ENCODE measurements at regions not wholly inside any gene's neighbourhood (a gene's known extent, or its start where the extent isn't known, plus 50 kb on each side); places are given as distances from the start of the nearest gene placed in this dataset.

- Histone ChIP-seq H3K27me3 (ENCODE audit: insufficient read depth, insufficient read length) (no peaks in the 10 kb centered on the region), H3K4me3 (ENCODE audit: insufficient read length, low read depth) (no peak overlapping the region), H3K9ac (ENCODE audit: insufficient read length, low read depth) (no peak overlapping the region), H3K36me3 (ENCODE audit: insufficient read depth, insufficient read length, low read length) (no peaks in the 10 kb centered on the region), H3K4me1 (ENCODE audit: insufficient read depth, insufficient read length) (no peaks in the 10 kb centered on the region), H3K9me3 (ENCODE audit: insufficient read depth, low read length) (no peaks in the 10 kb centered on the region)
- DNase-seq (ENCODE audit: low read depth, low spot score) = no peak
- no peak for TF ChIP-seq ZNF274 (IDR thresholded peaks at IDR 0.05; ENCODE audit: low read depth, low read length)
- TF ChIP-seq YY1 (IDR thresholded peaks at IDR 0.05; ENCODE audit: insufficient read depth, insufficient read length) = no peak
- no peak for TF ChIP-seq SUZ12 (IDR thresholded peaks at IDR 0.05; ENCODE audit: extremely low read depth, insufficient read depth, insufficient read length)
These were observed 120.8 kb upstream of the SEC61G start for GRCh38 chr7:54879776-54880175.

GRCh38 chr7:54880326-54880989, 121.4 kb upstream of the SEC61G start:
- no peak overlapping the region for H3K4me3 ChIP-seq (ENCODE audit: insufficient read length, low read depth)
- H3K9me3 ChIP-seq (ENCODE audit: insufficient read depth, low read length) = no peaks in the 10 kb centered on the region
- TF ChIP-seq YY1 (IDR thresholded peaks at IDR 0.05; ENCODE audit: insufficient read depth, insufficient read length) = no peak
- no peak for TF ChIP-seq ZNF274 (IDR thresholded peaks at IDR 0.05; ENCODE audit: low read depth, low read length)
- TF ChIP-seq SUZ12 (IDR thresholded peaks at IDR 0.05; ENCODE audit: extremely low read depth, insufficient read depth, insufficient read length) = no peak
- H3K27me3 ChIP-seq (ENCODE audit: insufficient read depth, insufficient read length) = no peaks in the 10 kb centered on the region
- no peaks in the 10 kb centered on the region for H3K36me3 ChIP-seq (ENCODE audit: insufficient read depth, insufficient read length, low read length)
- no peak for DNase-seq (ENCODE audit: low read depth, low spot score)
- no peak overlapping the region for H3K9ac ChIP-seq (ENCODE audit: insufficient read length, low read depth)
- no peaks in the 10 kb centered on the region for H3K4me1 ChIP-seq (ENCODE audit: insufficient read depth, insufficient read length)

GRCh38 chr7:54881816-54882520, 123.0 kb upstream of the SEC61G start:
- H3K27me3 ChIP-seq (ENCODE audit: insufficient read depth, insufficient read length) = no peaks in the 10 kb centered on the region
- TF ChIP-seq ZNF274 (IDR thresholded peaks at IDR 0.05; ENCODE audit: low read depth, low read length) (no peak), YY1 (IDR thresholded peaks at IDR 0.05; ENCODE audit: insufficient read depth, insufficient read length) (no peak), SUZ12 (IDR thresholded peaks at IDR 0.05; ENCODE audit: extremely low read depth, insufficient read depth, insufficient read length) (no peak)
- H3K9ac ChIP-seq (ENCODE audit: insufficient read length, low read depth) = no peak overlapping the region
- no peaks in the 10 kb centered on the region for H3K36me3 ChIP-seq (ENCODE audit: insufficient read depth, insufficient read length, low read length)
- no peaks in the 10 kb centered on the region for H3K4me1 ChIP-seq (ENCODE audit: insufficient read depth, insufficient read length)
- no peak overlapping the region for H3K4me3 ChIP-seq (ENCODE audit: insufficient read length, low read depth)
- no peak for DNase-seq (ENCODE audit: low read depth, low spot score)
- no peaks in the 10 kb centered on the region for H3K9me3 ChIP-seq (ENCODE audit: insufficient read depth, low read length)

- no peak for TF ChIP-seq SUZ12 (IDR thresholded peaks at IDR 0.05; ENCODE audit: extremely low read depth, insufficient read depth, insufficient read length)
- TF ChIP-seq YY1 (IDR thresholded peaks at IDR 0.05; ENCODE audit: insufficient read depth, insufficient read length) = no peak
- no peak overlapping the region for H3K4me3 ChIP-seq (ENCODE audit: insufficient read length, low read depth)
- no peaks in the 10 kb centered on the region for H3K9me3 ChIP-seq (ENCODE audit: insufficient read depth, low read length)
- DNase-seq (ENCODE audit: low read depth, low spot score) = no peak
- H3K36me3 ChIP-seq (ENCODE audit: insufficient read depth, insufficient read length, low read length) = no peaks in the 10 kb centered on the region
- H3K4me1 ChIP-seq (ENCODE audit: insufficient read depth, insufficient read length) = no peaks in the 10 kb centered on the region
- H3K27me3 ChIP-seq (ENCODE audit: insufficient read depth, insufficient read length) = peaks cover under 1% of the 10 kb centered on the region
- H3K9ac ChIP-seq (ENCODE audit: insufficient read length, low read depth) = no peak overlapping the region
These were observed 123.7 kb upstream of the SEC61G start for GRCh38 chr7:54882694-54883093.

- Histone ChIP-seq H3K27me3 (ENCODE audit: insufficient read depth, insufficient read length) (peaks cover 9% of the 10 kb centered on the region), H3K36me3 (ENCODE audit: insufficient read depth, insufficient read length, low read length) (no peaks in the 10 kb centered on the region), H3K4me3 (ENCODE audit: insufficient read length, low read depth) (no peak overlapping the region), H3K9ac (ENCODE audit: insufficient read length, low read depth) (no peak overlapping the region), H3K4me1 (ENCODE audit: insufficient read depth, insufficient read length) (no peaks in the 10 kb centered on the region), H3K9me3 (ENCODE audit: insufficient read depth, low read length) (no peaks in the 10 kb centered on the region)
- no peak for TF ChIP-seq YY1 (IDR thresholded peaks at IDR 0.05; ENCODE audit: insufficient read depth, insufficient read length)
- no peak for TF ChIP-seq SUZ12 (IDR thresholded peaks at IDR 0.05; ENCODE audit: extremely low read depth, insufficient read depth, insufficient read length)
- no peak for TF ChIP-seq ZNF274 (IDR thresholded peaks at IDR 0.05; ENCODE audit: low read depth, low read length)
- DNase-seq (ENCODE audit: low read depth, low spot score) = no peak
These were observed 124.6 kb upstream of the SEC61G start for GRCh38 chr7:54883576-54883975.

GRCh38 chr7:54885285-54885684, 126.3 kb upstream of the SEC61G start:
- no peaks in the 10 kb centered on the region for H3K36me3 ChIP-seq (ENCODE audit: insufficient read depth, insufficient read length, low read length)
- peaks cover 12% of the 10 kb centered on the region for H3K27me3 ChIP-seq (ENCODE audit: insufficient read depth, insufficient read length)
- no peaks in the 10 kb centered on the region for H3K9me3 ChIP-seq (ENCODE audit: insufficient read depth, low read length)
- TF ChIP-seq SUZ12 (IDR thresholded peaks at IDR 0.05; ENCODE audit: extremely low read depth, insufficient read depth, insufficient read length) = no peak
- no peak for TF ChIP-seq ZNF274 (IDR thresholded peaks at IDR 0.05; ENCODE audit: low read depth, low read length)
- TF ChIP-seq YY1 (IDR thresholded peaks at IDR 0.05; ENCODE audit: insufficient read depth, insufficient read length) = no peak
- no peak overlapping the region for H3K4me3 ChIP-seq (ENCODE audit: insufficient read length, low read depth)
- no peak overlapping the region for H3K9ac ChIP-seq (ENCODE audit: insufficient read length, low read depth)
- DNase-seq (ENCODE audit: low read depth, low spot score) = no peak
- no peaks in the 10 kb centered on the region for H3K4me1 ChIP-seq (ENCODE audit: insufficient read depth, insufficient read length)

- peaks cover 12% of the 10 kb centered on the region for H3K27me3 ChIP-seq (ENCODE audit: insufficient read depth, insufficient read length)
- no peaks in the 10 kb centered on the region for H3K9me3 ChIP-seq (ENCODE audit: insufficient read depth, low read length)
- TF ChIP-seq YY1 (IDR thresholded peaks at IDR 0.05; ENCODE audit: insufficient read depth, insufficient read length) (no peak), SUZ12 (IDR thresholded peaks at IDR 0.05; ENCODE audit: extremely low read depth, insufficient read depth, insufficient read length) (no peak), ZNF274 (IDR thresholded peaks at IDR 0.05; ENCODE audit: low read depth, low read length) (no peak)
- DNase-seq (ENCODE audit: low read depth, low spot score) = no peak
- H3K4me1 ChIP-seq (ENCODE audit: insufficient read depth, insufficient read length) = no peaks in the 10 kb centered on the region
- H3K4me3 ChIP-seq (ENCODE audit: insufficient read length, low read depth) = peak overlapping the region; percentile 29
- H3K36me3 ChIP-seq (ENCODE audit: insufficient read depth, insufficient read length, low read length) = no peaks in the 10 kb centered on the region
- no peak overlapping the region for H3K9ac ChIP-seq (ENCODE audit: insufficient read length, low read depth)
These were observed 129.2 kb upstream of the SEC61G start for GRCh38 chr7:54888067-54888733.
